ENCODE measurements at regions not wholly inside any gene's neighbourhood (a gene's known extent, or its start where the extent isn't known, plus 50 kb on each side); places are given as distances from the start of the nearest gene placed in this dataset.
"Not testable (repeated sequence)": the region's sequence is repeated elsewhere in the genome, so short reads cannot be mapped to it uniquely, and the experiment has no call there.

- not testable (repeated sequence) for DNase-seq (ENCODE audit: low spot score)
Measured at GRCh38 chr7:84730864-84731263, 456.0 kb downstream of the SEMA3D start.

- DNase-seq (ENCODE audit: low spot score) = no peak
Measured at GRCh38 chr7:84729284-84729683, 457.6 kb downstream of the SEMA3D start.

GRCh38 chr7:84722734-84723133, 464.1 kb downstream of the SEMA3D start:
- no peak for DNase-seq (ENCODE audit: low spot score)

GRCh38 chr7:84722086-84722485, 464.8 kb downstream of the SEMA3D start:
- no peak for DNase-seq (ENCODE audit: low spot score)

GRCh38 chr7:84720456-84721097, 466.3 kb downstream of the SEMA3D start:
- no peak for DNase-seq (ENCODE audit: low spot score)

GRCh38 chr7:84714765-84715164, 472.1 kb downstream of the SEMA3D start:
- DNase-seq (ENCODE audit: low spot score) = no peak

- DNase-seq (ENCODE audit: low spot score) = no peak
Measured at GRCh38 chr7:84712374-84713121, 474.3 kb downstream of the SEMA3D start.

GRCh38 chr7:84710538-84710937, 476.3 kb downstream of the SEMA3D start:
- DNase-seq (ENCODE audit: low spot score) = not testable (repeated sequence)

- DNase-seq (ENCODE audit: low spot score) = no peak
Measured at GRCh38 chr7:84705706-84706105, 481.1 kb downstream of the SEMA3D start.

GRCh38 chr7:84705079-84705478, 481.8 kb downstream of the SEMA3D start:
- DNase-seq (ENCODE audit: low spot score) = no peak

- DNase-seq (ENCODE audit: low spot score) = no peak
Measured at GRCh38 chr7:84704380-84704779, 482.5 kb downstream of the SEMA3D start.

GRCh38 chr7:84701524-84702306, 485.1 kb downstream of the SEMA3D start:
- DNase-seq (ENCODE audit: low spot score) = peak; percentile 90

GRCh38 chr7:84700563-84701370, 486.1 kb downstream of the SEMA3D start:
- DNase-seq (ENCODE audit: low spot score) = no peak

GRCh38 chr7:84697506-84697905, 489.4 kb downstream of the SEMA3D start:
- DNase-seq (ENCODE audit: low spot score) = no peak

GRCh38 chr7:84693483-84693882, 493.4 kb downstream of the SEMA3D start:
- DNase-seq (ENCODE audit: low spot score) = no peak

- DNase-seq (ENCODE audit: low spot score) = no peak
Measured at GRCh38 chr7:84688671-84689070, 494.1 kb upstream of the SEMA3A start.

GRCh38 chr7:84686373-84686772, 491.8 kb upstream of the SEMA3A start:
- DNase-seq (ENCODE audit: low spot score) = no peak

- no peak for DNase-seq (ENCODE audit: low spot score)
Measured at GRCh38 chr7:84684836-84685480, 490.4 kb upstream of the SEMA3A start.

GRCh38 chr7:84682543-84682942, 488.0 kb upstream of the SEMA3A start:
- no peak for DNase-seq (ENCODE audit: low spot score)

- DNase-seq (ENCODE audit: low spot score) = no peak
Measured at GRCh38 chr7:84678841-84679240, 484.3 kb upstream of the SEMA3A start.

- DNase-seq (ENCODE audit: low spot score) = no peak
Measured at GRCh38 chr7:84677117-84677732, 482.6 kb upstream of the SEMA3A start.

Measured in LoVo (cell line).